ENCODE measurements at regions not wholly inside any gene's neighbourhood (a gene's known extent, or its start where the extent isn't known, plus 50 kb on each side); places are given as distances from the start of the nearest gene placed in this dataset.
"Not testable (repeated sequence)": the region's sequence is repeated elsewhere in the genome, so short reads cannot be mapped to it uniquely, and the experiment has no call there.

GRCh38 chr2:16039055-16039454, 98.7 kb downstream of the MYCN start:
- DNase-seq, result no peak

GRCh38 chr2:16038621-16039020, 98.3 kb downstream of the MYCN start:
- peak; percentile 49 to 87 for DNase-seq

GRCh38 chr2:16037808-16038457, 97.6 kb downstream of the MYCN start:
- peak in 1 of 2 experiments; percentile 28 for DNase-seq

- no peak for DNase-seq
Observed at GRCh38 chr2:16036951-16037350, 96.6 kb downstream of the MYCN start.

- no peak for DNase-seq
Observed at GRCh38 chr2:16035747-16036745, 95.7 kb downstream of the MYCN start.

GRCh38 chr2:16034975-16035746, 94.8 kb downstream of the MYCN start:
- no peak for DNase-seq

GRCh38 chr2:16034151-16034974, 94.0 kb downstream of the MYCN start:
- no peak for DNase-seq

- DNase-seq, result no peak
Observed at GRCh38 chr2:16033032-16033293, 92.6 kb downstream of the MYCN start.

- DNase-seq, result no peak
Observed at GRCh38 chr2:16032282-16033031, 92.1 kb downstream of the MYCN start.

- peak; percentile 61 for DNase-seq
Observed at GRCh38 chr2:16031848-16032159, 91.5 kb downstream of the MYCN start.

GRCh38 chr2:16031058-16031847, 90.9 kb downstream of the MYCN start:
- DNase-seq, result peak in 1 of 2 experiments; percentile 30

- DNase-seq, result no peak
Observed at GRCh38 chr2:16030206-16031057, 90.1 kb downstream of the MYCN start.

- no peak for DNase-seq
Observed at GRCh38 chr2:16028644-16029043, 88.3 kb downstream of the MYCN start.

GRCh38 chr2:16026816-16027501, 86.6 kb downstream of the MYCN start:
- no peak for DNase-seq

- DNase-seq, result no peak
Observed at GRCh38 chr2:16025876-16026640, 85.7 kb downstream of the MYCN start.

GRCh38 chr2:16025211-16025875, 85.0 kb downstream of the MYCN start:
- no peak for DNase-seq

- not testable (repeated sequence) for DNase-seq
Observed at GRCh38 chr2:16024628-16025027, 84.3 kb downstream of the MYCN start.
